GM21529 (cell line): ENCODE measurements at regions not wholly inside any gene's neighbourhood (a gene's known extent, or its start where the extent isn't known, plus 50 kb on each side); places are given as distances from the start of the nearest gene placed in this dataset.
A peak's percentile ranks its signal among the peaks of the same experiment; 100 is the strongest.
"Not testable (repeated sequence)": the region's sequence is repeated elsewhere in the genome, so short reads cannot be mapped to it uniquely, and the experiment has no call there.

Experiments used
- ATAC-seq: cut with Tn5 transposase; IDR thresholded peaks from one replicate; pipeline ENCODE4 v1.9.1; 2021; ENCODE audit not compliant: unreplicated experiment

DNA sequence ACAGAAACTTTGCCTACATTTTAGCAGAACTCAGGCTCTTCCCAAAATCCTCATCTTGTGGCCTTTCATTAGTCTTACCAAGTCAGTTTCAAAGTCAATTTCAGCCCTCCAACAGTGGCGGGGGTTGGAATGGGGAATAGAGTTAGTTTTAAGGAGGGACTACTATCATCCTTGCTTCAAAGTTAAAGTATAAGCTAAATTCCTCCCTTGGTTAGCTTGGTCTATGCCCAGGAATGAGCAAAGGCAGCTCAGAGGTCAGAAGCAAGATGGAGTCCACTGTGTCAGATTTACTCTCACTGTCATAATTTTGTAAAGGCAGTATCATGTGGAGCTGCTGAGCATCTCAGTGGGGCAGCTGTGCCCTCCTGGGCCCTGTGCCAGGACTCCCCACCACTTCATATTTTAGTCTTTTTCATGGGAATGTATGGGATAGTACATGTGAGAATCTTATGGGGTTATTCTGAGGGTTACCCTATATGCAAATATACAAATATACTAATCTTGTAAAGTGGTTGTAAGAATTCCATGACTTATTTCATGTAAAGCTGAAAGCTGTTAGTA lies 145.2 kb upstream of the MMADHC start:
- ATAC-seq: no peak

DNA sequence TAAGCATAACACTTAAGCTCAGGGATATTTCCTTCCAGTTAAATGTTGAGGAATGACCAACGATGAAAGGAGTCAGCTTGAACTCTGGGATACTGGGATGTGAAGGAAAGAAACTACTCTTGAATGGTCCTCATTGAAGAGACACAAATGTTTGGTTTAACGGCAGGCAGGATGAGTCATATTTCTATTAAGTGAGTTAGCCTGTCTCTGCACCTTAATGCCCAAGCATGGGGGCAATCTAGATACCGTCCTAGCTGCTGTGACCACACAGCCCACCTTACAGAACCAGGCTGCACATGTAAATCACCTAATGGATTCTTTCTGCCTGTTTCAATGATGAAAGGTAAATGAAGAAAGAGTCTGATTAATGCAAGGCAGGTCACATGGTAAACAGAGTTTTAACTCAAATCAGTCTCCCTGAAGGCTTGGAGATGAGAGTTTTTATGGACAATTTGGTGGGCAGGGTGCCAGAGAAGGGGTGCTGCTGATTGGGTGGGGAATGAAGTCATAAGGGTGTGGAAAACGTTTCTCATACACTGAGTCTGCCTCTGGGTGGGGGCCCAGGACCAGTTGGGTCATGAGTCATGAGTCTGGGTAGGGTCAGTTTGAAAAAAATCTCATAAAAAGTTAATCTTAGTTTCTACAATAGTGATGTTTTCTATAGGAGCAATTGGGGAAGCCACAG lies 144.6 kb upstream of the MMADHC start:
- no peak for ATAC-seq

GRCh38 chr2:149731079-149731478 lies 143.5 kb upstream of the MMADHC start:
- ATAC-seq: no peak

DNA sequence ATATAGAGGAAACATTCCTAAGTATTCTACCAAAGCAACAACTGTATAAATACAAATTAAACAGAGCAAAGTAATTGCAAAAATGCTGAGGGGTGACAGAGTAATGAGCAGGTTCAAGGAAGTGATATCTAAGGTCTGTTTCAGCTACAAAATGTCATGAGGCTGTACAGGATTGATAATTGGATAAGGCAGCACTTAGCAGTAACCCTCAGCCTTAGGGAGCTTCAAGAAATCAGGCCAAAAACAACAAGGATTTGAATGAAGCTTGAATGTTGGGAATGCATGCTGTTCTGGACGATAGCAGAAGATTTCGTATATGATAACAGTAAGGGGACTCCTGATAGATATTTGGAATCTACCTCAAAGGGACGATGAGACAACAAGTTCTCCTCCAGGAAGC lies 142.0 kb upstream of the MMADHC start:
- ATAC-seq: no peak

- ATAC-seq: no peak
These were observed 140.4 kb upstream of the MMADHC start for GRCh38 chr2:149727927-149728326.

GRCh38 chr2:149725234-149725633 lies 137.7 kb upstream of the MMADHC start:
- ATAC-seq: no peak

DNA sequence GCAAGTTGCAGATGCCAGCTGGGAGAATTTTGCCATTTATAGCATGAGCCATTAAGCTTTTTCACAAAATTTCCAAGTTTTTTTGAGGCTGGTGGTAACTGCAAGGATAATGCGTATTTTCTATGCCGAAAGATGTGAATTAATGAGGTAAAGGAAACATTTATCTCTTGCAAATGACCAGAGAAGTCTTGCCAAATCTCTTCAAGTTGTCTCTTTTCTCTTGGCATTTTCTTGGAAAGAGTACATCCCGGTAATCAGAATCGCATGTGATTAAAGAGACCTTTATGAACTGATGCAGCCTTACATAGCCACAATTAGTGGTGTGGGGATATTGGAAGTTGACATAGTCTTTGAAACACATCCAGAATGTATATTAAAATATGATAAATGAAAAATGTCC lies 136.5 kb upstream of the MMADHC start:
- no peak for ATAC-seq

DNA sequence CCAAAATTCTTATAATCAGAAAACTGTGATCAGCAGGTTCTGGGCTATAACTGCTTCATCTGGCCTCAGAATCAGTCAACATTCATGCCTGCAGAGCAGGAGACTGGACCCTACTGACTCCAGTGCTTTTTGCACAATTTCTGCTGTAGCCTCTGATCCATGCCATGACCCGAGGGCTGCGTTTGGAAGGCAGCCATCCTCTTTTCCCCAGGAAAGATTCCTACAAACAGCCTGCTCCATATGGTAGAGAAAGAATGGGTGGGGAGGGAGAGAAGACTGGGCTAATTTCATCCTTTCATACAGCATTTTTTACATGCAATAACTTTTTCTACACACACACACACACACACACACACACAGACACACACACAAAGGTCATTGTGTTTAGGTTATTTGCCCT lies 133.0 kb upstream of the MMADHC start:
- ATAC-seq: no peak

DNA sequence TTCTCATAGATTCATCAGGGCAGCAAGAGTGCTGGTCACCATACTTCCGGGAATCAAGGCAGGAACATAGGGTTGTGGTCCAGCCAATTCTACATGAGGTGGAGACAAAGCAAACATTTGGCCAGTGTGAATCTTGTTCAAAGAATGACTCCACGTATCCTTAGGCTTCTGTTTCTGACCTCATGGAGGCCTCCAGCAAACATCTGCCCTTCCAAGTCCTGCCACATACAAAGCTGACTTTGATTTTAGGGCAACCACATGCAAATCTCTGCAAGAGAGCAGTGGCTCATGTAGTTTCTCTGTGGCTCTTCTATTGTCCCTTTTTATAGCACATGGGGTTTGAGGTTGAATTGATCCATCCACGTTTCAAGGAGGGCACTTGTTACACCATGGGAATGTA lies 132.1 kb upstream of the MMADHC start:
- ATAC-seq: no peak

DNA sequence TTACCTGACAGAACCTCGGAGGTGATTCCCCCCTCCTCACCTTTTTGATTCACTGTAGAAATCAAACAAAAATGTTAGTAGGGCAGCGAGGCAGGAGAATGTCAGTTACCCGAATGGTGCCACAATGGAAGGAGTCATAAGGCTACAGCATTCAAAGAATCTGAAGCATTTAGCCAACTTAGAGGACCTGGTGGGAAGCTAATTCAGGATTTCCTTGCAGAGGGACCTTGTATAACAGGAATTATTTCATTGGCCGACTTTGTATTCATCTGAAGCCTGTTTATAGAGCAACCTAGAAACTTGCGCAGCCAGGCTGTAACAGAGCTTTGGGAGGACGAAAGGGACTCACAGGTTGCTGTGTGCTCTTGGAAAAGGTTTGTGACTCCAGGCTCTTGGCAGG lies 129.1 kb upstream of the MMADHC start:
- ATAC-seq: no peak

DNA sequence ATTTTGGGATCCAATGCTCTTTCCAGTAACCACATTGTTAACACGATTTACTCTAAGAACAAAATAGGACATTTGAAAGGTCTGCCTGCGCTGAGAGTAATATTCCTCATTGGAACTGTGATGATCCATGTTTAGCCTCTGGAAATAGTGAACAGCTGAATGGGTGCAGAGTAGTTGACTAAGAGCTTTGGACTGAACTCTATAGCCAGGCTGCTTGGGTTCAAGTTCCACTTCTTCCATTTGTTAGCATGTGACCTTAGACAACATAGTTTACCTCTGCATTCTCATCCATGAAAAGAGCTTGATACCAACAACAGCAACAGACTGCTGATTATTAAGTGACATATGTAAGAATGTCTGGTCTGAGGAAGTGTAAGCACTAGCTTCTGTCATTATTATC lies 128.3 kb upstream of the MMADHC start:
- ATAC-seq: no peak

DNA sequence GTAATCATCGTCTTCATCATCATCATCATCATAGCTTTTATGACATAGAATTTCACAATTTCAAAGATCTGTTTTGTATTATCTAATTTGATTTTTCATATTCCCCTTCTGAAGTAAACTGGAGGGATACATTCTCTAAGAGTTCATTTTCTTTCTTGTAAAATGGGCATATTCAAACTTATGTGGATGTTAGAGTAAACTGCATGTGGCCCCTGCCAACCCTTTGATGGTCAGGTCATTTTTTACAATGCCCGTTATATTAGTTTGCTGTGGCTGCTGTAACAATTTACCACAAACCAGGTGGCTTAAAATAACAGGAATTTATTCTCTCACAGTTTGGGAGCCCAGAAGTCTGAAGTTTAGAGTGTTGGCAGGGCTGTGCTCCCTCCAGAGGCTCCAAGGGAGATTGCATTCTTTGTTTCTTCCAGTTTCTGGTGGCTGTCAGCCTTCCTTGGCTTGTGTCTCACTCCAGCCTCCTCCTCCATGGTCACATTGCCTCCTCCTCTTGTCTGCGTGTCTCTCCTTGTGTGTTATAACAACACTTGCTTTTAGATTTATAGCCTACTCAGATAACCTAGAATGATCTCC lies 127.5 kb upstream of the MMADHC start:
- ATAC-seq: peak; percentile 90

GRCh38 chr2:149709496-149710263 lies 122.1 kb upstream of the MMADHC start:
- ATAC-seq: no peak

GRCh38 chr2:149703281-149703680 lies 115.7 kb upstream of the MMADHC start:
- ATAC-seq: no peak

- no peak for ATAC-seq
These were observed 115.0 kb upstream of the MMADHC start for GRCh38 chr2:149702571-149702970.

DNA sequence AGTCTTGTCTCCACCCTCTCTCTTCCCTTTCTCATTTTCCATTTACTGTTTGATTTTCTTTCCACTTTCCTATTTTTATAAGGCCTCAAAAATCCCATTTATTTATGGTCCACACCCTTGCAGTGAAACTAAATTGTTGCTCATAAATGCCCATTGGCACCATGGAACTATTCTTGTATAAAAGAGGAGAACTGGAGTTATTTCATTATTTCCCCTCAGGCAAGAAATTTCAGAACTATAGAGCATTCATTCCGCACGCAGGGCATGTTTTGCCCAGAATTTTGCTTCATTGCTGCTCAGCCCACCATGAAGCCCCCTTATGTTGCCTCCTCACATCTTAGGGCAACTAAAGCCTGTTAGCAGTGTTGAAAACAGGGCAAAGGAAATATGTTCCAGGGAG lies 113.7 kb upstream of the MMADHC start:
- no peak for ATAC-seq

DNA sequence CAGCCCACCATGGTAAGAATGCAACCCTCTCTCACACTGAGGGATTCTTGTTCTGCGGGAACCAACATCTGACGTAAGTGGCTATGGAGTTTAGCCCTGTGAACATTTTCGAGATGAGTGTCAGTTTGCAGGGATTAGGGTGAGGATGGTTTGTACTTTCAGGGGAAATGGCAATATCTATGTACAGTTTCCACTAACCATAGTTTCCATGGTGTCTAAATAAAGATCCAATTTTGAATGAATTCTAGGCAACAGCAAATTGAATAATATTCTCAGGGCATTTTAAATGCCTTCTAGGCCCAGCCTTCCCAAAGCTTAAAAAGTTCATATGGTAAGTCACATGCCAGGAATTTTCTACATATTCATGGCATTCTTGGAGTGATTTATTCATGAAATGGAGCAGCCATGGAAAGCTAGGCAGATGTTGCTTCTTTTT lies 105.4 kb upstream of the MMADHC start:
- ATAC-seq: no peak

GRCh38 chr2:149690825-149691224 lies 103.2 kb upstream of the MMADHC start:
- ATAC-seq: no peak

- ATAC-seq: no peak
These were observed 99.5 kb upstream of the MMADHC start for GRCh38 chr2:149687052-149687427.

GRCh38 chr2:149686136-149687051 lies 98.8 kb upstream of the MMADHC start:
- ATAC-seq: no peak

DNA sequence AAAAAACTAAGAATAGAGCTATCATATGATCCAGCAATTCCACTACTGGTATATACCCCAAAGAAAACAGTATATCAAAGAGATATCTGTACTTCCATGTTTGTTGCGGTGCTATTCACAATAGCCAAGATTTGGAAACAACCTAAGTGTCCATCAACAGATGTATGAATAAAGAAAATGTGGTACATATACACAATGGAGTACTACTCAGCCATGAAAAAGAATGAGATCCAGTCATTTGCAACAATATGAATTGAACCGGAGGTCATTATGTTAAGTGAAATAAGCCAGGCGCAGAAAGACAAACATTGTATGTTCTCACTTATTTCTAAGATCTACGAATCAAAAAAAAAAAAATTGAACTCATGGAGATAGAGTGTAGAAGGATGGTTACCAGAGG lies 97.8 kb upstream of the MMADHC start:
- ATAC-seq: not testable (repeated sequence)
